BLaER1 (cell line): ENCODE measurements at regions not wholly inside any gene's neighbourhood (a gene's known extent, or its start where the extent isn't known, plus 50 kb on each side); places are given as distances from the start of the nearest gene placed in this dataset.

Experiments
- H3K27ac ChIP-seq: shearing (Covaris generic); formaldehyde crosslinking; 2 replicates; pipeline ENCODE4 v1.8.1; 2022
- H3K27me3 ChIP-seq: shearing (Covaris generic); formaldehyde crosslinking; 2 replicates; pipeline ENCODE4 v1.8.1; 2022
- H3K36me3 ChIP-seq: shearing (Covaris generic); formaldehyde crosslinking; 2 replicates; pipeline ENCODE4 v1.8.1; 2022
- H3K4me1 ChIP-seq: shearing (Covaris generic); formaldehyde crosslinking; 2 replicates; pipeline ENCODE4 v1.8.1; 2022
- H3K4me2 ChIP-seq: shearing (Covaris generic); formaldehyde crosslinking; 2 replicates; pipeline ENCODE4 v1.8.1; 2022
- H3K4me3 ChIP-seq: shearing (Covaris generic); formaldehyde crosslinking; 2 replicates; pipeline ENCODE4 v1.8.1; 2022
- H3K9ac ChIP-seq: shearing (Covaris generic); formaldehyde crosslinking; 2 replicates; pipeline ENCODE4 v1.8.1; 2022
- H3K9me3 ChIP-seq: shearing (Covaris generic); formaldehyde crosslinking; 2 replicates; pipeline ENCODE4 v1.8.1; 2022
- H4K20me1 ChIP-seq: shearing (Covaris generic); formaldehyde crosslinking; 2 replicates; pipeline ENCODE4 v1.8.1; 2022
- Cebpa-rat ChIP-seq: shearing (Covaris generic); IDR thresholded peaks from 2 replicates; pipeline ENCODE4 v1.8.1; 2022

GRCh38 chr3:157752554-157752953, 249.3 kb upstream of the VEPH1 start:
- H3K9me3 ChIP-seq = no peaks in the 10 kb centered on the region
- no peaks in the 10 kb centered on the region for H4K20me1 ChIP-seq
- H3K36me3 ChIP-seq = no peaks in the 10 kb centered on the region
- H3K4me1 ChIP-seq = no peaks in the 10 kb centered on the region
- H3K4me3 ChIP-seq = no peak overlapping the region
- no peak overlapping the region for H3K27ac ChIP-seq
- TF ChIP-seq Cebpa-rat = no peak
- H3K9ac ChIP-seq = no peak overlapping the region
- no peaks in the 10 kb centered on the region for H3K27me3 ChIP-seq
- H3K4me2 ChIP-seq = no peak overlapping the region

DNA sequence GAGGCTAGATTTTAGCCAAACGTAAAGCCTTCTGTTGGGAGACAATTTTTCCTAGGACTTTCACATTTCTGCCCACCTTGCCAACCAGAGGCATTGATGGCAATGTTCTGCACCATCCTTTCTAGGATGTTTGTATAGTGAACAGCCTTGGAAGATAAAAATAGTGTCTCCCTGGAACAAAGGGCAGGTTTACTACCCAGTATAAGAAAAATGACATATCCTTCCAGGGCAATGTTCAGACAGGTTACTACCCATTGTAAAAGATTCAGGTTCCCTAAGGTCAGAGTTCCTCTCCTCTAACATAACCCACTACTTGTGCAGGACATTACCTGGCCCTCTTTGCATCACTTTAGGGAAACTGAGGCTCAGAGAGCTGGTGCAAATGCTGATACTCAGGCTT, 248.2 kb upstream of the VEPH1 start:
- Histone ChIP-seq H3K27ac (no peak overlapping the region), H3K4me3 (no peak overlapping the region)
- no peak for TF ChIP-seq Cebpa-rat

DNA sequence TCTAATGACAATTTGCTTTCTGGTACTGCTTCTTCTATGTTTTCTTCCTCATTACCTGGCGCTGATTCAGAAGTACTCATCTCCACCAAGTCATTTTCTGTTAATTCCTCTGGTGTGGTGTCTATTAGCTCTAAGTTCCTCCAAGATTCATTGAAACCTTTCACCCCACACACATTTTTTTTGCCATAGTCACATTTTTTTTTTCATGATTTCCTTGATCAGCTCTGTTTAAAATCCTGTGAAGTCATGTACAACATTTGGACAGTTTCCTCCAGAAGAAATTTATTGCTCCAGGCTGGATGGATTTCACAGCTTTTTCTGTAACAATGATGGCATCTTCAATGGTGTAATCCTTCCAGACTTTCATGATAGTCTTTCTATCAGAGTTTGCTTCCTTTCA, 243.2 kb upstream of the VEPH1 start:
- Histone ChIP-seq H4K20me1 (no peaks in the 10 kb centered on the region), H3K9me3 (peaks cover 6% of the 10 kb centered on the region; the same call in 1 of the 2 replicates), H3K36me3 (no peaks in the 10 kb centered on the region), H3K4me2 (no peak overlapping the region), H3K4me1 (no peaks in the 10 kb centered on the region), H3K27me3 (no peaks in the 10 kb centered on the region), H3K4me3 (no peak overlapping the region), H3K27ac (no peak overlapping the region), H3K9ac (no peak overlapping the region)
- TF ChIP-seq Cebpa-rat = no peak

More for the DNA sequence above, 248.2 kb upstream of the VEPH1 start:
- no peaks in the 10 kb centered on the region for H3K4me1 ChIP-seq
- H3K9ac ChIP-seq = no peak overlapping the region
- no peaks in the 10 kb centered on the region for H3K9me3 ChIP-seq
- no peak overlapping the region for H3K4me2 ChIP-seq
- no peaks in the 10 kb centered on the region for H3K36me3 ChIP-seq
- no peaks in the 10 kb centered on the region for H3K27me3 ChIP-seq
- no peaks in the 10 kb centered on the region for H4K20me1 ChIP-seq

DNA sequence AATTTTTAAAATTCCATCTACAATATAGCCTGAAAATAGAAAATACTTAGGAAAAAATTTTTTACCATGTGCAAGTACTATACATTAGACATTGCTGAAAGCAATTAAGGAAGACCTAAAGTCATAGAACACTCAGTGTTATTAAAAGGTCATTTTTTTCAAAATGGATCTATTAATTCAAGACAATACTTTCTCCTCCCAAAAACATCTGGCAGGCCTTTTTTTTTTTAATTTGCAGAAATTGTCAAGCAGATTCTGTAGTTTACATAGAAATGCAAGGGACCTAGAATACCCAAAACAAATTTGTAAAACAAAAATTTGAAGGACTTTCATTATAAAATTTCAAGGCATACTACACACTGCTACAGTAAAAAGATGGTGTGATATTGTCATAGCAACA, 238.4 kb upstream of the VEPH1 start:
- no peak overlapping the region for H3K4me2 ChIP-seq
- no peaks in the 10 kb centered on the region for H4K20me1 ChIP-seq
- no peak overlapping the region for H3K27ac ChIP-seq
- H3K9me3 ChIP-seq = peaks cover 6% of the 10 kb centered on the region; the same call in 1 of the 2 replicates
- no peaks in the 10 kb centered on the region for H3K27me3 ChIP-seq
- no peaks in the 10 kb centered on the region for H3K4me1 ChIP-seq
- TF ChIP-seq Cebpa-rat = no peak
- H3K9ac ChIP-seq = no peak overlapping the region
- no peak overlapping the region for H3K4me3 ChIP-seq
- H3K36me3 ChIP-seq = no peaks in the 10 kb centered on the region

DNA sequence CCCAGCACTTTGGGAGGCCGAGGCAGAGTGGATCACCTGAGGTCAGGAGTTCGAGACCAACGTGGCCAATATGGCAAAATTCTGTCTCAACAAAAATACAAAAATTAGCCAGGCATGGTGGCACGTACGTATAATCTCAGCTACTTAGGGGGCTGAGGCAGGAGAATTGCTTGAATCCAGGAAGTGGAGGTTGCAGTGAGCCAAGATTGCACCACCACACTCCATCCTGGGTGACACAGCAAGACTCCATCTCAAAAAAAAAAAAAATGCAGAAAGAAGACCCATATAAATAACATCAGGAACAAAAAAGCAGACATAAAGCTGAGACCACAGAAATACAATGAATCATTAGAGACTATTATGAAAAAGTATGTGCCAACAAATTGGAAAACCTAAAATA, 235.2 kb upstream of the VEPH1 start:
- Histone ChIP-seq H3K9ac (no peak overlapping the region), H3K4me1 (no peaks in the 10 kb centered on the region), H3K27ac (no peak overlapping the region), H3K36me3 (no peaks in the 10 kb centered on the region), H3K9me3 (no peaks in the 10 kb centered on the region; the same call in 1 of the 2 replicates), H3K4me2 (no peak overlapping the region), H3K4me3 (no peak overlapping the region), H3K27me3 (no peaks in the 10 kb centered on the region), H4K20me1 (no peaks in the 10 kb centered on the region)
- TF ChIP-seq Cebpa-rat = no peak

- H4K20me1 ChIP-seq = no peaks in the 10 kb centered on the region
- no peaks in the 10 kb centered on the region for H3K36me3 ChIP-seq
- no peaks in the 10 kb centered on the region for H3K27me3 ChIP-seq
- H3K9ac ChIP-seq = no peak overlapping the region
- no peak overlapping the region for H3K27ac ChIP-seq
- H3K4me2 ChIP-seq = no peak overlapping the region
- no peaks in the 10 kb centered on the region for H3K4me1 ChIP-seq
- TF ChIP-seq Cebpa-rat = no peak
- 0 out of 2 replicates have a peak, but pooled peaks cover 5% of the 10 kb centered on the region for H3K9me3 ChIP-seq
- H3K4me3 ChIP-seq = no peak overlapping the region
Measured at GRCh38 chr3:157718800-157719199, 215.6 kb upstream of the VEPH1 start.

GRCh38 chr3:157713101-157713500, 209.9 kb upstream of the VEPH1 start:
- TF ChIP-seq Cebpa-rat = no peak
- Histone ChIP-seq H3K27me3 (no peaks in the 10 kb centered on the region), H4K20me1 (no peaks in the 10 kb centered on the region), H3K36me3 (no peaks in the 10 kb centered on the region), H3K9me3 (peaks cover 10% of the 10 kb centered on the region), H3K4me2 (no peak overlapping the region), H3K4me3 (no peak overlapping the region), H3K4me1 (no peaks in the 10 kb centered on the region), H3K9ac (no peak overlapping the region), H3K27ac (no peak overlapping the region)

DNA sequence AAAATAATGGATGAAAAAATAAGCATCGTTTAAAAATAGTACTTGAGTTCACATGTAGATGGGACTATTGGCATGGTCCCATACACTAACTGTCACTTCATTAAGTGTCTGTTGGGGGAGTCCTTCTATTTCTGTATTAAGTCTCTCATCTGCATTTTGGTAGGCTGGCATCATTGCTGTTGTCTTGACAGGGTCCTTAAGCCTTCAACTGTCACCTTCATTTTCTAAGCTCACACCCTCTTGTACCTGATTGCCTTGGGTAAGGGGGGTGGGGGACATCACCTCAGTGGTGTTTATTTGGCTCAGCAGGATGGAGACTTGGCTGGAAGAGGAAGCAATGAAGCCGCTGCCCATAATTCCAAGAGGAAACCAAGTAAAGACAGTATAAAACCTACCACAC, 202.0 kb upstream of the VEPH1 start:
- no peaks in the 10 kb centered on the region for H3K9me3 ChIP-seq
- no peak overlapping the region for H3K27ac ChIP-seq
- no peaks in the 10 kb centered on the region for H3K4me1 ChIP-seq
- H3K4me3 ChIP-seq = no peak overlapping the region
- H3K9ac ChIP-seq = no peak overlapping the region
- H3K36me3 ChIP-seq = no peaks in the 10 kb centered on the region
- no peak for TF ChIP-seq Cebpa-rat
- H3K27me3 ChIP-seq = no peaks in the 10 kb centered on the region
- no peak overlapping the region for H3K4me2 ChIP-seq
- no peaks in the 10 kb centered on the region for H4K20me1 ChIP-seq

DNA sequence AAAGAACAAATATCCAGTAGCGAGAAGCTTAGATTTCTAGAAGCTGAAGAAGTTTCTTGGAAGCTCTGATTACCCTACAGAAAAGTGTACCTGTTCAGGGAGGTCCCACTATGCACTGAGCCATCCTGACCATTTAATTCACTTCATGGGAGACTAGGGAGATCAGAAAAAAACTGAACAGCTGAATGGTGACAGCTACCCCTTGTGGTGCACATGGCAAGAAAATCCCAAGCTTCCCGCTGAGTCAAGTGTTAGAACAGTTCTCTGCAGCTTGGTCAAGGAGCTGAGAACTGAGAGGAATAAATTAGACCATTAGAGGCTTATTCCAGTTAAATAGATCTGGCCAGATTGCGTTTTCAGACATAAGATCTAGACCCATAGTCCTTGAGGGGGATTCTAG, 197.2 kb upstream of the VEPH1 start:
- peaks cover 18% of the 10 kb centered on the region for H3K4me1 ChIP-seq
- H3K4me2 ChIP-seq = no peak overlapping the region
- H4K20me1 ChIP-seq = no peaks in the 10 kb centered on the region
- no peak overlapping the region for H3K9ac ChIP-seq
- no peak overlapping the region for H3K4me3 ChIP-seq
- no peaks in the 10 kb centered on the region for H3K27me3 ChIP-seq
- no peak for TF ChIP-seq Cebpa-rat
- H3K27ac ChIP-seq = no peak overlapping the region
- H3K36me3 ChIP-seq = no peaks in the 10 kb centered on the region
- peaks cover 8% of the 10 kb centered on the region; the same call in 1 of the 2 replicates for H3K9me3 ChIP-seq

DNA sequence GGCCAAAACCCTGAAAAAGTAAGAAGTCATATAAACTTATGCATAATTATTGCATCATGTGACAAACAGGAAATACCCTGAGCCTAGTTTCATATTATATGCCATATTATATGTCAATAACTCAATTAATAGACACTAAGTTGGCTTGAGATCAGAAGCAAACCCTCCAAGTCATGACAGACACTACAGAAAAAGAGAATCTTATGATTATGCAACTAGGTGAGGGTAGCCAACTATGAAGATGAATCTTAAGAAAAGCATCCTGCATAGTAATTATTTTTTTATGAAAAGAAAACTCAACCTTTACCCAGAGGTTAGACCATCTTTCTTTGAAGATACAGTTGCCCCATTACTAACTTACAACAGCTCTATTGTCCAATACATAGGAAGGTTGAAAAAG, 192.4 kb upstream of the VEPH1 start:
- H3K4me1 ChIP-seq = peaks cover 18% of the 10 kb centered on the region
- TF ChIP-seq Cebpa-rat = no peak
- no peak overlapping the region for H3K4me3 ChIP-seq
- no peak overlapping the region for H3K27ac ChIP-seq
- no peaks in the 10 kb centered on the region for H3K27me3 ChIP-seq
- no peaks in the 10 kb centered on the region for H3K36me3 ChIP-seq
- no peak overlapping the region for H3K9ac ChIP-seq
- H3K9me3 ChIP-seq = peaks cover 8% of the 10 kb centered on the region; the same call in 1 of the 2 replicates
- no peak overlapping the region for H3K4me2 ChIP-seq
- H4K20me1 ChIP-seq = no peaks in the 10 kb centered on the region

- Histone ChIP-seq H3K9ac (no peak overlapping the region), H3K27me3 (no peaks in the 10 kb centered on the region), H3K4me3 (no peak overlapping the region), H4K20me1 (no peaks in the 10 kb centered on the region), H3K36me3 (no peaks in the 10 kb centered on the region), H3K27ac (no peak overlapping the region), H3K4me1 (peaks cover 18% of the 10 kb centered on the region), H3K4me2 (no peak overlapping the region), H3K9me3 (peaks cover 10% of the 10 kb centered on the region)
- no peak for TF ChIP-seq Cebpa-rat
Measured at GRCh38 chr3:157695103-157695502, 191.9 kb upstream of the VEPH1 start.
